ENCODE measurements at regions not wholly inside any gene's neighbourhood (a gene's known extent, or its start where the extent isn't known, plus 50 kb on each side); places are given as distances from the start of the nearest gene placed in this dataset.

GRCh38 chr15:93722165-93722564 is 509.2 kb upstream of the MCTP2 start:
- no peak for DNase-seq (ENCODE audit: low spot score)

GRCh38 chr15:93720607-93721006 is 510.8 kb upstream of the MCTP2 start:
- DNase-seq (ENCODE audit: low spot score), result no peak

- no peak for DNase-seq (ENCODE audit: low spot score)
These were observed 511.4 kb upstream of the MCTP2 start for GRCh38 chr15:93719921-93720351.

GRCh38 chr15:93716615-93717231 is 514.6 kb upstream of the MCTP2 start:
- no peak for DNase-seq (ENCODE audit: low spot score)

- no peak for DNase-seq (ENCODE audit: low spot score)
These were observed 521.7 kb upstream of the MCTP2 start for GRCh38 chr15:93709708-93710107.

GRCh38 chr15:93708724-93709445 is 522.5 kb upstream of the MCTP2 start:
- DNase-seq (ENCODE audit: low spot score), result no peak

GRCh38 chr15:93707751-93708150 is 523.6 kb upstream of the MCTP2 start:
- no peak for DNase-seq (ENCODE audit: low spot score)

- no peak for DNase-seq (ENCODE audit: low spot score)
These were observed 524.7 kb upstream of the MCTP2 start for GRCh38 chr15:93706495-93707292.

- DNase-seq (ENCODE audit: low spot score), result no peak
These were observed 525.5 kb upstream of the MCTP2 start for GRCh38 chr15:93705753-93706455.

- DNase-seq (ENCODE audit: low spot score), result no peak
These were observed 528.1 kb upstream of the MCTP2 start for GRCh38 chr15:93703092-93703739.

GRCh38 chr15:93700051-93700450 is 531.3 kb upstream of the MCTP2 start:
- no peak for DNase-seq (ENCODE audit: low spot score)

- no peak for DNase-seq (ENCODE audit: low spot score)
These were observed 537.3 kb upstream of the MCTP2 start for GRCh38 chr15:93694033-93694432.

- DNase-seq (ENCODE audit: low spot score), result no peak
These were observed 547.7 kb upstream of the MCTP2 start for GRCh38 chr15:93683651-93684050.

- DNase-seq (ENCODE audit: low spot score), result no peak
These were observed 559.9 kb upstream of the MCTP2 start for GRCh38 chr15:93671387-93671943.

GRCh38 chr15:93670931-93671330 is 560.4 kb upstream of the MCTP2 start:
- DNase-seq (ENCODE audit: low spot score), result no peak

GRCh38 chr15:93664213-93664956 is 567.0 kb upstream of the MCTP2 start:
- no peak for DNase-seq (ENCODE audit: low spot score)

GRCh38 chr15:93662162-93662885 is 569.0 kb upstream of the MCTP2 start:
- no peak for DNase-seq (ENCODE audit: low spot score)

GRCh38 chr15:93658026-93658816 is 569.2 kb upstream of the RGMA start:
- no peak for DNase-seq (ENCODE audit: low spot score)

- no peak for DNase-seq (ENCODE audit: low spot score)
These were observed 567.0 kb upstream of the RGMA start for GRCh38 chr15:93656041-93656440.
